A673 (cell line): ENCODE measurements at regions not wholly inside any gene's neighbourhood (a gene's known extent, or its start where the extent isn't known, plus 50 kb on each side); places are given as distances from the start of the nearest gene placed in this dataset.

Experiments used
- CTCF ChIP-seq: fragments of 300-800, 200-600 bp; sonication (generic); conservative IDR thresholded peaks from 2 replicates; pipeline ENCODE4 v1.5.1; 2017; ENCODE audit warnings: low read depth, mild to moderate bottlenecking, antibody characterized with exemption, low read length, moderate library complexity, mixed read lengths
- EZH2 ChIP-seq: fragments of 200-600 bp; sonication (generic); IDR thresholded peaks from 2 replicates; pipeline ENCODE4 v1.6.1; 2017; ENCODE audit warnings: borderline replicate concordance, low read depth, mild to moderate bottlenecking, mixed read lengths, antibody characterized with exemption, low read length; ENCODE audit not compliant: poor library complexity, severe bottlenecking

GRCh38 chr15:53013329-53013728, 223.2 kb upstream of the ONECUT1 start:
- no peak for TF ChIP-seq CTCF
- TF ChIP-seq EZH2 = no peak
